WTC11 (cell line): ENCODE measurements at regions not wholly inside any gene's neighbourhood (a gene's known extent, or its start where the extent isn't known, plus 50 kb on each side); places are given as distances from the start of the nearest gene placed in this dataset.

Experiments used
- ATF3 ChIP-seq: sonication (generic); formaldehyde crosslinking; conservative IDR thresholded peaks from 2 replicates; pipeline ENCODE4 v1.8.1; 2022; ENCODE audit warnings: mild to moderate bottlenecking, missing genetic modification reagents
- CREB1 ChIP-seq: sonication (generic); formaldehyde crosslinking; IDR thresholded peaks from 2 replicates; pipeline ENCODE4 v1.8.0; 2023; ENCODE audit warnings: mild to moderate bottlenecking, missing genetic modification reagents
- CTCF ChIP-seq: fragments of 200-600 bp; IDR thresholded peaks from 2 replicates; pipeline ENCODE4 v1.8.0; 2022; ENCODE audit warnings: antibody characterized with exemption
- IRF2 ChIP-seq: sonication (generic); formaldehyde crosslinking; IDR thresholded peaks from 2 replicates; pipeline ENCODE4 v1.8.0; 2022; ENCODE audit warnings: low read depth, missing genetic modification reagents, borderline replicate concordance
- NFYB ChIP-seq: sonication (generic); formaldehyde crosslinking; conservative IDR thresholded peaks from 2 replicates; pipeline ENCODE4 v1.8.0; 2022; ENCODE audit warnings: low read depth, missing genetic modification reagents
- SMAD4 ChIP-seq: sonication (generic); formaldehyde crosslinking; IDR thresholded peaks from 2 replicates; pipeline ENCODE4 v1.8.0; 2022; ENCODE audit warnings: mild to moderate bottlenecking, missing genetic modification reagents
- SP1 ChIP-seq: sonication (generic); formaldehyde crosslinking; conservative IDR thresholded peaks from 2 replicates; pipeline ENCODE4 v1.8.1; 2022; ENCODE audit warnings: missing genetic modification reagents
- TP53 ChIP-seq: sonication (generic); formaldehyde crosslinking; IDR thresholded peaks from 2 replicates; pipeline ENCODE4 v1.8.1; 2023; ENCODE audit warnings: mild to moderate bottlenecking, missing genetic modification reagents
- ZNF121 ChIP-seq: sonication (generic); formaldehyde crosslinking; IDR thresholded peaks from 2 replicates; pipeline ENCODE4 v1.8.0; 2023; ENCODE audit warnings: missing genetic modification reagents
- ZNF263 ChIP-seq: sonication (generic); formaldehyde crosslinking; IDR thresholded peaks from 2 replicates; pipeline ENCODE4 v1.8.1; 2022; ENCODE audit warnings: low read depth, mild to moderate bottlenecking, moderate library complexity, missing genetic modification reagents
- TF ChIP-seq, protein P1 (sequence below): sonication (generic); formaldehyde crosslinking; IDR thresholded peaks from 2 replicates; pipeline ENCODE4 v1.8.1; 2022; ENCODE audit warnings: missing genetic modification reagents, borderline replicate concordance

DNA sequence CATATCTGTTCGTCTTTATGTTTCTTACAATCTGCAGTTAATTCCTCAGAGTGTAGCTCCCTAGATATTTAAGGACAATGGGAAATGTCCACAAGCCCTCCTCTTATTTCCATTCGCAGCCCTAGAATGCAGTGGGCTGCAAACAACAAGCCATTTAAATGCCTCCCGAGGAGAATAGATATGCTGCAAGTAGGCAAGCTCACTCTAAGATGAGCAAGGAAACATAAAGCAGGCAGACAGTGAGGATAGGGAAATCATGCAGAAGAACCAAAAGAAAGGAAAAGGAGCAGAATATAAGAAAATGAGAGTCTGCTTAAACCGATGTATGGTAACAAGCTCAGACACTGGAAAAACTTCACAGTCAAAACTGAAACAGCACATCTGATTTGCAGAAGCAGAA lies 561.9 kb downstream of the GBE1 start:
- TF ChIP-seq CTCF (no peak), ATF3 (no peak), IRF2 (CRISPR knock-in tag) (no peak), SP1 (CRISPR knock-in tag) (no peak), ZNF263 (CRISPR knock-in tag) (no peak), CREB1 (CRISPR knock-in tag) (no peak), ZNF121 (CRISPR knock-in tag) (no peak), NFYB (CRISPR knock-in tag) (no peak), TP53 (CRISPR knock-in tag) (no peak), SMAD4 (CRISPR knock-in tag) (no peak)
- TF ChIP-seq, protein P1, sequence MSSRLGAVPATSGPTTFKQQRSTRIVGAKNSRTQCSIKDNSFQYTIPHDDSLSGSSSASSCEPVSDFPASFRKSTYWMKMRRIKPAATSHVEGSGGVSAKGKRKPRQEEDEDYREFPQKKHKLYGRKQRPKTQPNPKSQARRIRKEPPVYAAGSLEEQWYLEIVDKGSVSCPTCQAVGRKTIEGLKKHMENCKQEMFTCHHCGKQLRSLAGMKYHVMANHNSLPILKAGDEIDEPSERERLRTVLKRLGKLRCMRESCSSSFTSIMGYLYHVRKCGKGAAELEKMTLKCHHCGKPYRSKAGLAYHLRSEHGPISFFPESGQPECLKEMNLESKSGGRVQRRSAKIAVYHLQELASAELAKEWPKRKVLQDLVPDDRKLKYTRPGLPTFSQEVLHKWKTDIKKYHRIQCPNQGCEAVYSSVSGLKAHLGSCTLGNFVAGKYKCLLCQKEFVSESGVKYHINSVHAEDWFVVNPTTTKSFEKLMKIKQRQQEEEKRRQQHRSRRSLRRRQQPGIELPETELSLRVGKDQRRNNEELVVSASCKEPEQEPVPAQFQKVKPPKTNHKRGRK (CRISPR knock-in tag), result no peak
